CD14-positive monocyte (primary cell): ENCODE measurements at regions not wholly inside any gene's neighbourhood (a gene's known extent, or its start where the extent isn't known, plus 50 kb on each side); places are given as distances from the start of the nearest gene placed in this dataset.

ENCODE experiments used
- DNase-seq, 3 donors: peaks; one replicate each; pipeline ENCODE4 v3.0.0-alpha.2; 2011 to 2022
- H2AFZ ChIP-seq: 2 replicates; pipeline ENCODE4 v1.6.0; 2012; ENCODE audit warnings: mild to moderate bottlenecking, low read depth, low read length, inconsistent platforms; ENCODE audit not compliant: insufficient read depth, poor library complexity, severe bottlenecking
- H3K27ac ChIP-seq, 2 donors: 1 replicate in 1 of 2; 2 replicates in 1 of 2; pipeline ENCODE4 v1.5.1; 2012 to 2013; ENCODE audit warnings: low read length in 2 of 2, control low read depth in 1 of 2, inconsistent platforms in 1 of 2, low read depth in 1 of 2, mild to moderate bottlenecking in 1 of 2
- H3K27me3 ChIP-seq, 2 donors: one replicate each; pipeline versions ENCODE4 v1.6.0 to v1.6.1; 2011 to 2013; ENCODE audit warnings: low read length in 2 of 2; ENCODE audit not compliant: control insufficient read depth in 2 of 2, insufficient read depth in 2 of 2
- H3K36me3 ChIP-seq, 2 donors: replicated peaks in 1 of 2; 1 replicate in 1 of 2; 2 replicates in 1 of 2; pipeline versions ENCODE4 v1.5.1 to v1.6.1; 2012 to 2013; ENCODE audit warnings: low read length in 2 of 2, control low read depth in 1 of 2, inconsistent platforms in 1 of 2, mild to moderate bottlenecking in 1 of 2; ENCODE audit not compliant: insufficient read depth in 2 of 2, control insufficient read depth in 1 of 2
- H3K4me1 ChIP-seq, 2 donors: 1 replicate in 1 of 2; 2 replicates in 1 of 2; pipeline versions ENCODE4 v1.5.1 to v1.6.1; 2012 to 2013; ENCODE audit warnings: low read length in 2 of 2, control low read depth in 1 of 2, inconsistent platforms in 1 of 2, mild to moderate bottlenecking in 1 of 2, moderate library complexity in 1 of 2; ENCODE audit not compliant: insufficient read depth in 2 of 2, control insufficient read depth in 1 of 2
- H3K4me2 ChIP-seq: replicated peaks from 2 replicates; pipeline ENCODE3; 2012; ENCODE audit warnings: low read length, moderate library complexity, mild to moderate bottlenecking; ENCODE audit not compliant: poor library complexity, severe bottlenecking; ENCODE audit errors: extremely low read depth
- H3K4me3 ChIP-seq, 3 experiments: fragments of 200-600 bp in 1 of 3; sonication (generic) in 1 of 3; replicated peaks in 1 of 3; 1 replicate in 2 of 3; 2 replicates in 1 of 3; pipeline ENCODE4 v1.5.1; 2011 to 2013; ENCODE audit warnings: low read length in 3 of 3, mild to moderate bottlenecking in 3 of 3, control low read depth in 2 of 3, low read depth in 2 of 3, inconsistent platforms in 1 of 3, moderate library complexity in 1 of 3
- H3K79me2 ChIP-seq: 2 replicates; pipeline ENCODE4 v1.6.0; 2012; ENCODE audit warnings: mild to moderate bottlenecking, control low read depth, inconsistent platforms, low read length, moderate library complexity; ENCODE audit not compliant: insufficient read depth
- H3K9ac ChIP-seq: 2 replicates; pipeline ENCODE4 v1.6.0; 2017; ENCODE audit warnings: low read length, mild to moderate bottlenecking; ENCODE audit not compliant: insufficient read depth, poor library complexity, severe bottlenecking
- H3K9me3 ChIP-seq, 2 donors: replicated peaks in 1 of 2; 1 replicate in 1 of 2; 2 replicates in 1 of 2; pipeline versions ENCODE4 v1.5.1 to v1.6.1; 2012 to 2013; ENCODE audit warnings: low read length in 2 of 2, control low read depth in 1 of 2; ENCODE audit not compliant: control insufficient read depth in 1 of 2, insufficient read depth in 1 of 2
- H4K20me1 ChIP-seq: 2 replicates; pipeline ENCODE4 v1.6.0; 2012; ENCODE audit warnings: mild to moderate bottlenecking, low read length, control low read depth, moderate library complexity; ENCODE audit not compliant: insufficient read depth
- H3K27ac Mint-ChIP-seq, 7 donors: one replicate each; pipeline ENCODE4 v1.8.0; 2020; ENCODE audit warnings: mild to moderate bottlenecking in 7 of 7, mixed read lengths in 7 of 7, moderate library complexity in 6 of 7, inconsistent platforms in 2 of 7
- H3K27me3 Mint-ChIP-seq, 3 donors: one replicate each; pipeline ENCODE4 v1.8.0; 2021 to 2022; ENCODE audit warnings: low read depth in 3 of 3, mild to moderate bottlenecking in 3 of 3, mixed read lengths in 3 of 3, moderate library complexity in 3 of 3, inconsistent platforms in 1 of 3
- H3K36me3 Mint-ChIP-seq, 2 donors: one replicate each; pipeline ENCODE4 v1.8.0; 2020; ENCODE audit warnings: mixed read lengths in 2 of 2, inconsistent platforms in 1 of 2, mild to moderate bottlenecking in 1 of 2
- H3K4me1 Mint-ChIP-seq: one replicate; pipeline ENCODE4 v1.8.0; 2020; ENCODE audit warnings: mild to moderate bottlenecking, mixed read lengths
- H3K4me3 Mint-ChIP-seq, 2 donors: one replicate each; pipeline ENCODE4 v1.8.0; 2020; ENCODE audit warnings: mild to moderate bottlenecking in 2 of 2, mixed read lengths in 2 of 2, moderate library complexity in 1 of 2
- H3K9me3 Mint-ChIP-seq, 7 donors: one replicate each; pipeline ENCODE4 v1.8.0; 2020 to 2022; ENCODE audit warnings: mixed read lengths in 7 of 7, mild to moderate bottlenecking in 6 of 7, moderate library complexity in 6 of 7, inconsistent platforms in 2 of 7
- CTCF ChIP-seq: fragments of 200-600 bp; IDR thresholded peaks from one replicate; pipeline ENCODE4 v1.8.0; 2022; ENCODE audit warnings: antibody characterized with exemption, mild to moderate bottlenecking
- WGBS: methylation state at CpG from one replicate; pipeline ENCODE4 v1.1.5; 2013; ENCODE audit warnings: missing lambda C conversion rate; ENCODE audit not compliant: insufficient coverage; 5-methylcytosine and 5-hydroxymethylcytosine counted together
- intact Hi-C, 2 donors: fragments of 100-400 bp; cut with micrococcal nuclease; formaldehyde crosslinking; loops; one replicate each; pipeline versions ENCODE4 v1.15.0 to v1.15.1; 2023

DNA sequence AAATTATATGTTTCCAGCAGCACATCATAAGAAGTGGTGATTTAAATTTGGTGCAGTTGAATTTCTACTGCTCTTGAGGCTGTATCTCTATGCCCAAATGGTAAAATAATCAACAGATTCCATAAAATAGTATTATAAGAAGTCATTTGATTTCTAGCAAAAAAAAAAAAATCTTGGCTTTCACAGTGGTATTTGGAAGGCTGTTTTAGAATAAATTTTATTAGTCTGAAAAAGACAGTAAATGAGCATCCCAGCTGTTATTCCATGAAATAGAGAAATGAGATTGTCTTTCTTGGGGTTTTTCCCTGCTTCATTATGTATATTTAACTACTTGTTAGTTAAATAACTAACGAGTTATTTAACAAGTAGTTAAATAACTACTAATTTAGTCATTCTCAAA is 156.0 kb upstream of the ABI3BP start:
- H3K27ac Mint-ChIP-seq, result no peak overlapping the region
- Histone ChIP-seq H3K27ac (no peak overlapping the region), H3K9me3 (no peaks in the 10 kb centered on the region), H3K4me3 (no peak overlapping the region), H3K9ac (no peak overlapping the region), H3K4me2 (no peak overlapping the region), H3K27me3 (no peaks in the 10 kb centered on the region), H3K79me2 (no peaks in the 10 kb centered on the region), H4K20me1 (no peaks in the 10 kb centered on the region), H3K4me1 (peaks cover 0 to 3% of the 10 kb centered on the region in 2 donors), H2AFZ (no peak overlapping the region), H3K36me3 (no peaks in the 10 kb centered on the region)
- no peaks in the 10 kb centered on the region for H3K27me3 Mint-ChIP-seq
- WGBS, result no CpG with 5 or more reads among the region's 1 CpG
- H3K4me3 Mint-ChIP-seq, result no peak overlapping the region
- intact Hi-C loops, result no loop called here
- no peak for DNase-seq
- H3K36me3 Mint-ChIP-seq, result no peaks in the 10 kb centered on the region
- peaks cover 0 to 10% (median 7%) of the 10 kb centered on the region in 7 donors for H3K9me3 Mint-ChIP-seq
- H3K4me1 Mint-ChIP-seq, result peaks cover 6% of the 10 kb centered on the region
- no peak for TF ChIP-seq CTCF

GRCh38 chr3:101148001-101148400 is 154.8 kb upstream of the ABI3BP start:
- peaks cover 0 to 3% of the 10 kb centered on the region in 2 donors for H3K4me1 ChIP-seq
- no peaks in the 10 kb centered on the region for H3K27me3 Mint-ChIP-seq
- H3K4me1 Mint-ChIP-seq, result peaks cover 6% of the 10 kb centered on the region
- H3K27ac Mint-ChIP-seq, result no peak overlapping the region
- H3K9ac ChIP-seq, result no peak overlapping the region
- no peaks in the 10 kb centered on the region for H3K9me3 ChIP-seq
- intact Hi-C loops, result no loop called here
- no peak overlapping the region for H3K4me2 ChIP-seq
- DNase-seq, result no peak
- no peaks in the 10 kb centered on the region for H3K27me3 ChIP-seq
- H3K27ac ChIP-seq, result no peak overlapping the region
- WGBS, result 100% methylated on average over 1 of the region's 3 CpGs
- H3K36me3 ChIP-seq, result no peaks in the 10 kb centered on the region
- TF ChIP-seq CTCF, result no peak
- no peak overlapping the region for H2AFZ ChIP-seq
- no peaks in the 10 kb centered on the region for H4K20me1 ChIP-seq
- H3K9me3 Mint-ChIP-seq, result peaks cover 0 to 8% (median 7%) of the 10 kb centered on the region in 7 donors
- no peaks in the 10 kb centered on the region for H3K79me2 ChIP-seq
- H3K4me3 ChIP-seq, result no peak overlapping the region
- no peaks in the 10 kb centered on the region for H3K36me3 Mint-ChIP-seq
- H3K4me3 Mint-ChIP-seq, result no peak overlapping the region
